Activated CD8-positive, alpha-beta T cell treated with anti-CD3 and anti-CD28 coated beads for 36 hours (primary cell): ENCODE measurements at regions not wholly inside any gene's neighbourhood (a gene's known extent, or its start where the extent isn't known, plus 50 kb on each side); places are given as distances from the start of the nearest gene placed in this dataset.

Experiments
- ATAC-seq: fragments of 200-7000 bp; cut with Tn5 transposase; one replicate; pipeline ENCODE4 v1.10.0; 2021; ENCODE audit warnings: mild to moderate bottlenecking, moderate library complexity
- CTCF ChIA-PET: fragments of 350-600 bp; sonication (Branson Sonifier 250); formaldehyde crosslinking; loops from one replicate; lab custom pipeline; 2021; ENCODE audit warnings: antibody characterized with exemption; lab: Charles Lee
- POLR2A ChIA-PET: fragments of 350-600 bp; sonication (Branson Sonifier 250); formaldehyde crosslinking; loops from one replicate; lab custom pipeline; 2021; ENCODE audit warnings: antibody characterized with exemption; lab: Charles Lee
- DNase-seq: peaks from one replicate; pipeline ENCODE4 v3.0.0-alpha.2; 2020
- H3K27ac Mint-ChIP-seq: one replicate; pipeline ENCODE4 v1.8.0; 2021; ENCODE audit warnings: mild to moderate bottlenecking, mixed read lengths
- H3K27me3 Mint-ChIP-seq: one replicate; pipeline ENCODE4 v1.8.0; 2021; ENCODE audit warnings: mixed read lengths
- H3K36me3 Mint-ChIP-seq: one replicate; pipeline ENCODE4 v1.8.0; 2021; ENCODE audit warnings: low read depth, mixed read lengths
- H3K4me1 Mint-ChIP-seq: one replicate; pipeline ENCODE4 v1.8.0; 2021; ENCODE audit warnings: low read depth, mixed read lengths
- H3K4me3 Mint-ChIP-seq: one replicate; pipeline ENCODE4 v1.8.0; 2021; ENCODE audit warnings: mild to moderate bottlenecking, moderate library complexity, mixed read lengths
- H3K9me3 Mint-ChIP-seq: one replicate; pipeline ENCODE4 v1.8.0; 2021; ENCODE audit warnings: mixed read lengths
- intact Hi-C: fragments of 100-400 bp; cut with micrococcal nuclease; formaldehyde crosslinking; loops from one replicate; pipeline ENCODE4 v1.10.0; 2022
- TF ChIP-seq, protein P1 (sequence below): fragments of 200-600 bp; IDR thresholded peaks from one replicate; pipeline ENCODE4 v1.8.0; 2022; ENCODE audit warnings: antibody characterized with exemption, mild to moderate bottlenecking

DNA sequence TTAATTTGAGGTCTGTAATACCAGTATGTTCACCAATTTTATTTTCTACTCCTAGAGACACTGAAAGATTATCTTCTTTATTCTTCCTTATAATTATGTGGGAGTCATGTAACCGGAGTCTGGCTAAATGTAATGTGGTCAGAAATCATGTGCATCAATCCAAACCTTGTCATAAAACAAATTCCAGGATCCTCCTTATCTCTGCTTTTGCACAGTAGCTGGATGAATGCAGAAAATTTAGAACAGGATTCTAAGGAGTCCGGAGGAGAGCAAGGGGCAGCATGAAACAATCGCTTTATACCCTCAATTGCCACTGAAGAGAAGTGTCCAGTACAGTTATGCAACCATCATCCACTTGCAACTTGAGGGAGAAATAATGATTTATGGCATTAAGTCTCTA, 2674.7 kb upstream of the PCDH20 start:
- Mint-ChIP-seq H3K4me1 (no peaks in the 10 kb centered on the region), H3K4me3 (no peak overlapping the region), H3K9me3 (peaks cover 11% of the 10 kb centered on the region), H3K27ac (no peak overlapping the region), H3K27me3 (no peaks in the 10 kb centered on the region), H3K36me3 (no peaks in the 10 kb centered on the region)
- ATAC-seq (no peak), DNase-seq (no peak)
- ChIA-PET CTCF (no interaction called here), POLR2A (no interaction called here)
- TF ChIP-seq, protein P1, sequence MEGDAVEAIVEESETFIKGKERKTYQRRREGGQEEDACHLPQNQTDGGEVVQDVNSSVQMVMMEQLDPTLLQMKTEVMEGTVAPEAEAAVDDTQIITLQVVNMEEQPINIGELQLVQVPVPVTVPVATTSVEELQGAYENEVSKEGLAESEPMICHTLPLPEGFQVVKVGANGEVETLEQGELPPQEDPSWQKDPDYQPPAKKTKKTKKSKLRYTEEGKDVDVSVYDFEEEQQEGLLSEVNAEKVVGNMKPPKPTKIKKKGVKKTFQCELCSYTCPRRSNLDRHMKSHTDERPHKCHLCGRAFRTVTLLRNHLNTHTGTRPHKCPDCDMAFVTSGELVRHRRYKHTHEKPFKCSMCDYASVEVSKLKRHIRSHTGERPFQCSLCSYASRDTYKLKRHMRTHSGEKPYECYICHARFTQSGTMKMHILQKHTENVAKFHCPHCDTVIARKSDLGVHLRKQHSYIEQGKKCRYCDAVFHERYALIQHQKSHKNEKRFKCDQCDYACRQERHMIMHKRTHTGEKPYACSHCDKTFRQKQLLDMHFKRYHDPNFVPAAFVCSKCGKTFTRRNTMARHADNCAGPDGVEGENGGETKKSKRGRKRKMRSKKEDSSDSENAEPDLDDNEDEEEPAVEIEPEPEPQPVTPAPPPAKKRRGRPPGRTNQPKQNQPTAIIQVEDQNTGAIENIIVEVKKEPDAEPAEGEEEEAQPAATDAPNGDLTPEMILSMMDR = no peak
- intact Hi-C loops = no loop called here

- ChIA-PET CTCF (no interaction called here), POLR2A (no interaction called here)
- no peaks in the 10 kb centered on the region for H3K27me3 Mint-ChIP-seq
- no peaks in the 10 kb centered on the region for H3K36me3 Mint-ChIP-seq
- ATAC-seq (no peak), DNase-seq (no peak)
- TF ChIP-seq, protein P1 = no peak
- no peaks in the 10 kb centered on the region for H3K4me1 Mint-ChIP-seq
- peaks cover 8% of the 10 kb centered on the region for H3K9me3 Mint-ChIP-seq
- intact Hi-C loops = no loop called here
- H3K4me3 Mint-ChIP-seq = no peak overlapping the region
- no peak overlapping the region for H3K27ac Mint-ChIP-seq
Observed at GRCh38 chr13:64088491-64088890, 2672.8 kb upstream of the PCDH20 start.

- DNase-seq (no peak), ATAC-seq (no peak)
- Mint-ChIP-seq H3K9me3 (peaks cover 10% of the 10 kb centered on the region), H3K27me3 (no peaks in the 10 kb centered on the region), H3K36me3 (no peaks in the 10 kb centered on the region), H3K4me1 (no peaks in the 10 kb centered on the region), H3K4me3 (no peak overlapping the region), H3K27ac (no peak overlapping the region)
- CTCF ChIA-PET = no interaction called here
- POLR2A ChIA-PET = no interaction called here
- intact Hi-C loops = no loop called here
- TF ChIP-seq, protein P1 = no peak
Observed at GRCh38 chr13:64087624-64088023, 2672.0 kb upstream of the PCDH20 start.

- CTCF ChIA-PET = no interaction called here
- no peak overlapping the region for H3K27ac Mint-ChIP-seq
- H3K36me3 Mint-ChIP-seq = no peaks in the 10 kb centered on the region
- no peaks in the 10 kb centered on the region for H3K4me1 Mint-ChIP-seq
- TF ChIP-seq, protein P1 = no peak
- DNase-seq (no peak), ATAC-seq (no peak)
- intact Hi-C loops = no loop called here
- POLR2A ChIA-PET = no interaction called here
- no peaks in the 10 kb centered on the region for H3K27me3 Mint-ChIP-seq
- H3K4me3 Mint-ChIP-seq = no peak overlapping the region
- peaks cover 16% of the 10 kb centered on the region for H3K9me3 Mint-ChIP-seq
Observed at GRCh38 chr13:64083811-64084210, 2668.2 kb upstream of the PCDH20 start.

DNA sequence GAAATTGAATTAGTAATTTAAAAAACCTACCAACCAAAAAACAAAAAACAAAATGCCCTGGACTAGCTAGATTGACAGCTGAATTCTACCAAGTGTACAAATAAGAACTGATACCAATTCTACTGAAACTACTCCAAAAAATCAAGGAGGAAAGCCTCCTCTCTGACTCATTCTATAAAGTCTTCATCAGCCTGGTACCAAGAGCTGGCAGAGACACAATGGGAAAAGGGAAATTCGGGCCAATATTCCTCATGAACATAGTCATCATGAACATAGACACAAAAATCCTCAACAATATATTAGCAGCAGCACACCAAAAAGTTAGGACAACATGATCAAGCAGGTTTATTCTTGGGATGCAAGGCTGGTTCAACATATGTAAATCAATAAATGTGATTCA, 2667.7 kb upstream of the PCDH20 start:
- ChIA-PET POLR2A (no interaction called here), CTCF (no interaction called here)
- H3K27me3 Mint-ChIP-seq = no peaks in the 10 kb centered on the region
- no peaks in the 10 kb centered on the region for H3K4me1 Mint-ChIP-seq
- peaks cover 16% of the 10 kb centered on the region for H3K9me3 Mint-ChIP-seq
- no peaks in the 10 kb centered on the region for H3K36me3 Mint-ChIP-seq
- no peak overlapping the region for H3K4me3 Mint-ChIP-seq
- ATAC-seq (no peak), DNase-seq (no peak)
- H3K27ac Mint-ChIP-seq = no peak overlapping the region
- intact Hi-C loops = no loop called here
- TF ChIP-seq, protein P1 = no peak
